GM19023 (cell line): ENCODE measurements at regions not wholly inside any gene's neighbourhood (a gene's known extent, or its start where the extent isn't known, plus 50 kb on each side); places are given as distances from the start of the nearest gene placed in this dataset.
A peak's percentile ranks its signal among the peaks of the same experiment; 100 is the strongest.

Source experiments
- ATAC-seq: cut with Tn5 transposase; IDR thresholded peaks from one replicate; pipeline ENCODE4 v1.9.1; 2021; ENCODE audit warnings: mild to moderate bottlenecking, moderate library complexity; ENCODE audit not compliant: unreplicated experiment

GRCh38 chr7:118298771-118299170, 74.3 kb downstream of the ANKRD7 start:
- ATAC-seq: no peak

DNA sequence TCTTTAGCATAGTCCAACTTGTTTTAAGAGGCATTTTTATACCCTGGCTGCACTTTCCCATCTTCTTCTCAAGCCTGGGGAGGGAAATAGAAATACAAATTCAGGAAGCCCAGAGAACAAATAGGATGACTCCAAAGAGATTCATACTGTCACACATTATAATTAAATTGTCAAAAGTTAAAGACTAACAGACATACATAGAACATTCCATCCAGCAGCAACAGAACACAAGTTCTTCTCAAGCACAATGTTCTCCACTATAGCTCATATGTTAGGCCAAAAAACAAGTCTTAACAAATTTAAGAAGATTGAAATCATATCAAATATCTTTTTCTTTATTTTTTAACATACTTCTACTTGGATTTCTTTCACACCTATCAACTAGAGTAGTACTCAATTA, 75.7 kb downstream of the ANKRD7 start:
- ATAC-seq: no peak

- no peak for ATAC-seq
Observed at GRCh38 chr7:118304100-118304499, 79.6 kb downstream of the ANKRD7 start.

- no peak for ATAC-seq
Observed at GRCh38 chr7:118305671-118306070, 81.2 kb downstream of the ANKRD7 start.

GRCh38 chr7:118306771-118307170, 82.3 kb downstream of the ANKRD7 start:
- ATAC-seq: no peak

DNA sequence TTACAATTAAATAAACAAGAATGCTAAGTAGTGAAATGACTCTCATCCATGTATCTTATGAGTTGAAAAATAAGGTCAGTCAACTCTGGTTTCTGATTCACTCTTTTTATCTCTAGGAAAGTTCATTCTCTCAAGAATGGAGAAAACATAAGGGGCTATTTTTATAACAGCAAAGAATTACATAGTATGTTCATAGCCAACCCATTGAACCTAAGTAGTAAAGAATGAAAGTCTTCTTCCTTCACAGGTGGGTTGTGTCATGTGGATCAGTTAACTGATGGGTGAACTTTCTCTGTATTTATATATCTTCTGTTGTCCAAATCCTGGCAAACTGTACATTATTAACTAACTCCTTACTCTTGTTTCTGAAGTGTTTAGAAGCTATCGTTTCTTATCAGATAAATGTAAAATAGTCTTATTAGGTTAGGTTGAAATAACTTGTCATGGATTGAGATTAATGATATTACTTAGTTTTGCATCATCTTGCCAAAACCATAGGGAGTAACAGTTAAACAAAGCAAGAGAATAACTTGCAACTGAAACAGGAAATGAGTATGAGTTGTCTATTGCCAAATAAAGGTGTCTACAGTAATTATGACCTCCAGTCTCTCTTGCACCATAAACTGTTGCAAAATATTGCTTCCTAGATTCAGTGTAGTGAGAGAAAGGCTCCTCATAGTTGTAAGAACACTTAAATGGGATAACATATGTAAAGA, 86.8 kb downstream of the ANKRD7 start:
- ATAC-seq: peak; percentile 59

DNA sequence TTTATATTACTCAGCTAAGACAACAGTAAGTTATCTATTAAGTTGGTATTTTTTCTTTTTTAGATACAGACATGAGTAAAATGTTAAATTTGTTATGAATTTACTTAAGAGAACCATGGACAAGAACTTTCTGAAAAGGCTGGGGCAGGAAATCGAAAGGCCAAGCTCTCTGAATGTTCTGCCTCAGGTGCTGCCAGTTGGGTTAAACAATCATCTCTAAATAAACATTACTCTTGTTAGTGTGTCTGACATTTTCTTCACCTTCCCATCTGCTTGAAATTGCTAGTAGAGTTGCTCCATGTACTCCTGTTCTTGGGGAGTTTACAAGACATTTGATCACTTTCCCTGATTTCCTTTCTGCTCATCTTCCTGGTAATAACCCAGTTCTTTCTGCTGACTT, 87.5 kb downstream of the ANKRD7 start:
- peak; percentile 47 for ATAC-seq

DNA sequence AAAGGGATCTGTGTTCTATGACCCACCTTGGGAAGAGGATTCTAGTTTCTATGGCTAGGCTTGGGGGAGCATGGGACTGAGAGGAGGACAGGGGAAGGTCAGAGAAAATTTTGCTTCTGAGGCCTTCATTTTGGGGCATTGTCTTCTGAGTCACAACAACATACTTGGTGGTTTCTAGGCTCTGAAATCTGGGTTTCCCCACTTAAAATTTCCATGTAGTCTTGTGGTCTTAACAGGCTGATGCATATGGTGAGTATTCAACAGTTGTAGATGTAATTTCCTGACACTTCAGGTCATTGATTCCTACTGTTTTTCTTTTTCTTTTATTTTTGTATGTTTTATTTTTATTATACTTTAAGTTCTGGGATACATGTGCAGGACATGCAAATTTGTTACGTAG, 88.5 kb downstream of the ANKRD7 start:
- ATAC-seq: peak; percentile 66

- no peak for ATAC-seq
Observed at GRCh38 chr7:118324790-118325449, 100.4 kb downstream of the ANKRD7 start.

DNA sequence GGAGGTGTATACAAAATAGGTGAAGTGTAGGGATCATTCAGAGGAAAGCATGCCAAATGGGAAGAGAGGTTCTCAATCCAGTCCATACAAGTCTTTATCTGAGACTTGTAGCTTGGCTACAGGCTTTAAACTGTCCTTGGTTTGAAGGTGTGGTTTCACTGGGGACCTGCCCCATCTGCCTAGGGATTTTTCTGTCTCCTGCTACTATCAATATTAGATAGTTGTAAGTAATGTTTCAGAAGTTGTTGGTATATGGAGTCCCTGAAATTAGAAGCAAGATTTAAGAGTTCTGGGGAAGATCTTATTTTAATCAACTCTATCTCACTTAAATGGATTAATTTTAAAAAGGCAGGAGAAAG, 100.9 kb downstream of the ANKRD7 start:
- ATAC-seq: no peak

- ATAC-seq: no peak
Observed at GRCh38 chr7:118327174-118327573, 102.7 kb downstream of the ANKRD7 start.

GRCh38 chr7:118328505-118329211, 104.2 kb downstream of the ANKRD7 start:
- ATAC-seq: no peak

DNA sequence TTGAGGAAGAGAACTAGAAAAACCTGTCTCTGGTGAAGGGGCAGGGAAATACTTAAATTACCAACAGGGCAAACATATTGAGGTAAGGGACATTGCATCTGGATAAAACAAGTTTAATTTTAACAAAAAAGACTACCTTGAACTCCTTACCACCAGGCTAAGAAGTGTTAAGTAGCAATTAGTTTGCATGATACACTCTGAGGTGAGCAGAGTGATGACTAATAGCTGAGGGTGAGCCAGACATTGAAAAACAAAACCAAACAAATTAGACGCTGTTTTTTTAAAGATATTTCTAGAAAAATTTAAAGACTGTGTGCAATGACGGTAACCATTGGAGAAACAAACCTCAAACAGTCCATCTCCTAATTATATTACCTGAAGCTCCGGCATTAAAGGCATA, 105.9 kb downstream of the ANKRD7 start:
- no peak for ATAC-seq

GRCh38 chr7:118346748-118347147, 122.2 kb downstream of the ANKRD7 start:
- no peak for ATAC-seq

DNA sequence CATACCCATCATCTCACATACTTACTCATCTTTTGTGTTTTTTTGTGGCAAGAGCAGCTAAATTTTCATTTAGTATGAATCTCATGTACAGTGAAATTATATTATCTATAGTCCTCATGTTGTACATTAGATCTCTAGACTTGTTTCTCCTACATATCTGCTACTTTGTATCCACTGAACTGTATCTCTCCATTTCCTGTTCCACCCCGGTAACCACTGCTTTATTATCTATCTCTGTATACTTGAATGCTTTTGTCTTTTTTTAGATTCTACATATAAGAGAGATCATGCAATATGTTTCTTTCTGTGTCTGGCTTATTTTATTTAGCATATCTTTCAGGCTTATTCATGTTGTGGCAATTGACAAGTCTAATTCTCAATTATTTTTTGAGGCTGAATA, 125.1 kb downstream of the ANKRD7 start:
- ATAC-seq: no peak

- no peak for ATAC-seq
Observed at GRCh38 chr7:118350260-118350659, 125.8 kb downstream of the ANKRD7 start.

GRCh38 chr7:118352867-118353453, 128.5 kb downstream of the ANKRD7 start:
- no peak for ATAC-seq

DNA sequence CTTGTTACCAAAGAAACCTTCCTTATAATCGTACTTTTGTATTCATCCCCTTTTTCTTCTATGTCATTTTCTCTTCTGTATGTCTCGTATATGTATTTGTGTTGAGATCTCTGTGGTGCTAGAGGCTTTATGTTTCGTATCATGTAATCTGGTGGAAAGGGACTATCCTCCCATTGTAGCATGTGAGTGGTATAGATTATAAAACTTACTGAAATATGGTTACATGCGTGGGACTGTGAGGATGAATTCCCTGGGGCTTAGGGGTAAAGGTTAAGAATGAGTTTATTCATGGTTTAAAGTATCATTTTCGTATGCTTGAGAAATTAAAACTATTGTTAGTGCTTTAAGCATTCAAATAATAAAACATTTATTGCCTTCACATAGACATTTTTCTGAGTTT, 141.9 kb downstream of the ANKRD7 start:
- ATAC-seq: no peak

DNA sequence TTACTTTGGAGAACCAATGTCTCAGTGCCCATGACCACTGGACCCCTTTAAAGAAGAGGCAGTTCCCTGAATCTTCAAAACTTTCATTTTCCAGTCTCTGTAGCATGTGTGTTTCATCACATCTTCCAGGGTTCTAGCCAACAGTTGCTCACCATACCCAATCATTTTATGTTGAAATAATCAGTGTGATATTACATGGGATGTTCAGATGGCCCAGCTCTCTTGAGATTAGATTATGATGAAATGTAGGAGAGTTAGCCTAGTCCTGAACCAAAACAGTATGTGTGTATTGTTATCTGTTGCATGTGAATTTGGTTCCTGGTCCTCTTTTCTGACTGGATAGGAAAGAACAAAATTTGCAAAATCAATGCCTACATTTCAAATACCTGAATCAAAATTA, 144.5 kb downstream of the ANKRD7 start:
- ATAC-seq: no peak

GRCh38 chr7:118369987-118370386, 145.5 kb downstream of the ANKRD7 start:
- no peak for ATAC-seq

GRCh38 chr7:118372530-118372929, 148.0 kb downstream of the ANKRD7 start:
- no peak for ATAC-seq

DNA sequence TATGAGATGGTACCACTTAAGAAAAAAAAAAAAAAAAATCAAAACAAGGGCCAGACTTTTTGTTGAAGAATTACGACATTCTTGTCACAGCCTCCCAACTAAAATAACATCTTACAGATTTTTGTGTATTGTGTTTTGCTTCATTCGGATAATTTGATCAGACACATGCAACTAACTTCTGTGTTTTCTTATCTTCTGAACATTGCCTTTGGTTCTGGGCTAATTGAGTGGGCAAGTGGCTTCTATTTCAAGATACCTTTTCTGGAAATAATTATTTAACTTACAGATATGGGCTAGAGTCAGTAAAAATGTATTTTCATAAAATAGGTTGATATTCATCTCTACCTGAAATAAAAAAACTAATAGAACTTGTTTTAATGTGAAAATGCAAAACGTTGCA, 165.1 kb downstream of the ANKRD7 start:
- ATAC-seq: no peak
